ENCODE measurements at regions not wholly inside any gene's neighbourhood (a gene's known extent, or its start where the extent isn't known, plus 50 kb on each side); places are given as distances from the start of the nearest gene placed in this dataset.

DNA sequence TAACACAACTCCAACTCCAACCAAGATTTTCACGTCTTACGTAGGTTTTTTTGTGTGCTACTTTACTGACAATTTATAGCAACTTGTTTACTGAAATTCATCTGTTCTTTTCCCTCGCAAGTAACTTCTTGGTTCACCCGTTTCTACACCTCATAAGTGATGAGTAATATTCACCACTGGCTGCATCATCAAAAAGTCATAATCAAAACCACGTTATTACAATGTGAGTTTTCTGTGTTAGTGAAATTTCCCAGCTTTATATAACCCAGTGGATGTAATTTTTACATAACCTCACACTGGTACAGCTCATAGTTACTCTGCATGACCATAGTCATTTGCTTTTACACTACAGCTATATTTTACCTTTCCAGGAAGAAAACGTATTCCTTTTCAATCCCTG is 401.1 kb upstream of the LYPLAL1 start:
- TF ChIP-seq, protein P1, sequence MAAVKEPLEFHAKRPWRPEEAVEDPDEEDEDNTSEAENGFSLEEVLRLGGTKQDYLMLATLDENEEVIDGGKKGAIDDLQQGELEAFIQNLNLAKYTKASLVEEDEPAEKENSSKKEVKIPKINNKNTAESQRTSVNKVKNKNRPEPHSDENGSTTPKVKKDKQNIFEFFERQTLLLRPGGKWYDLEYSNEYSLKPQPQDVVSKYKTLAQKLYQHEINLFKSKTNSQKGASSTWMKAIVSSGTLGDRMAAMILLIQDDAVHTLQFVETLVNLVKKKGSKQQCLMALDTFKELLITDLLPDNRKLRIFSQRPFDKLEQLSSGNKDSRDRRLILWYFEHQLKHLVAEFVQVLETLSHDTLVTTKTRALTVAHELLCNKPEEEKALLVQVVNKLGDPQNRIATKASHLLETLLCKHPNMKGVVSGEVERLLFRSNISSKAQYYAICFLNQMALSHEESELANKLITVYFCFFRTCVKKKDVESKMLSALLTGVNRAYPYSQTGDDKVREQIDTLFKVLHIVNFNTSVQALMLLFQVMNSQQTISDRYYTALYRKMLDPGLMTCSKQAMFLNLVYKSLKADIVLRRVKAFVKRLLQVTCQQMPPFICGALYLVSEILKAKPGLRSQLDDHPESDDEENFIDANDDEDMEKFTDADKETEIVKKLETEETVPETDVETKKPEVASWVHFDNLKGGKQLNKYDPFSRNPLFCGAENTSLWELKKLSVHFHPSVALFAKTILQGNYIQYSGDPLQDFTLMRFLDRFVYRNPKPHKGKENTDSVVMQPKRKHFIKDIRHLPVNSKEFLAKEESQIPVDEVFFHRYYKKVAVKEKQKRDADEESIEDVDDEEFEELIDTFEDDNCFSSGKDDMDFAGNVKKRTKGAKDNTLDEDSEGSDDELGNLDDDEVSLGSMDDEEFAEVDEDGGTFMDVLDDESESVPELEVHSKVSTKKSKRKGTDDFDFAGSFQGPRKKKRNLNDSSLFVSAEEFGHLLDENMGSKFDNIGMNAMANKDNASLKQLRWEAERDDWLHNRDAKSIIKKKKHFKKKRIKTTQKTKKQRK (IDR thresholded peaks at IDR 0.05; ENCODE audit: borderline replicate concordance, low read depth, low read length): no peak
- TF ChIP-seq MEF2A (IDR thresholded peaks at IDR 0.05; ENCODE audit: control insufficient read depth, low read depth, low read length) (no peak), KDM4B (IDR thresholded peaks at IDR 0.05; ENCODE audit: borderline replicate concordance in 2 of 2, low read depth in 1 of 2) (no peak), CEBPB (tag; IDR thresholded peaks at IDR 0.05) (no peak), FOXA1 (IDR thresholded peaks at IDR 0.05; ENCODE audit: borderline replicate concordance) (no peak)
- TF ChIP-seq, protein P2, sequence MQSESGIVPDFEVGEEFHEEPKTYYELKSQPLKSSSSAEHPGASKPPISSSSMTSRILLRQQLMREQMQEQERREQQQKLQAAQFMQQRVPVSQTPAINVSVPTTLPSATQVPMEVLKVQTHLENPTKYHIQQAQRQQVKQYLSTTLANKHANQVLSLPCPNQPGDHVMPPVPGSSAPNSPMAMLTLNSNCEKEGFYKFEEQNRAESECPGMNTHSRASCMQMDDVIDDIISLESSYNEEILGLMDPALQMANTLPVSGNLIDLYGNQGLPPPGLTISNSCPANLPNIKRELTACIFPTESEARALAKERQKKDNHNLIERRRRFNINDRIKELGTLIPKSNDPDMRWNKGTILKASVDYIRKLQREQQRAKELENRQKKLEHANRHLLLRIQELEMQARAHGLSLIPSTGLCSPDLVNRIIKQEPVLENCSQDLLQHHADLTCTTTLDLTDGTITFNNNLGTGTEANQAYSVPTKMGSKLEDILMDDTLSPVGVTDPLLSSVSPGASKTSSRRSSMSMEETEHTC (IDR thresholded peaks at IDR 0.05): no peak
